HPDE6-E6E7 (cell line): ENCODE measurements at regions not wholly inside any gene's neighbourhood (a gene's known extent, or its start where the extent isn't known, plus 50 kb on each side); places are given as distances from the start of the nearest gene placed in this dataset.
"Not testable (repeated sequence)": the region's sequence is repeated elsewhere in the genome, so short reads cannot be mapped to it uniquely, and the experiment has no call there.

Experiments used
- DNase-seq: peaks from one replicate; pipeline ENCODE4 v3.0.0; 2011; ENCODE audit warnings: missing footprints; ENCODE audit errors: extremely low spot score

DNA sequence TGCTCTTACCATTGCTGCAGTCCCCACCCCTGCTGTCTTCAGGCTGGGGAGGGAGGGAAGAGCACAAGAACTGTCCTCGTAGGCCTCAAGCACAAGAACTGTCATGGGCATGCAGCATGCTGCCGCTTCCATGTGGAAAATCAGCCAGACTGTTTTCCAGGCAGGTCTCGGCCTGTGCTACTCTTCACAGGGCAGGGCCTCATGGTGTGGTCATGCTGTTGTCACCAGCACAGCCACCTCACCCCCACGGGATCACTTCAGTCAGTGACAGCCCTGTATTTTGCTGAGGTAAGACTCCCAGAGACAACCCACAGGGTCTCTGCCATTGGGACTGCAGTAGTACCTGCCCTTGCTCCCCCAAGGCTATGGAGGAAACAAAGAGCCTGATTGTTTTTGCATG is 205.3 kb downstream of the NAP1L3 start:
- DNase-seq, result no peak

DNA sequence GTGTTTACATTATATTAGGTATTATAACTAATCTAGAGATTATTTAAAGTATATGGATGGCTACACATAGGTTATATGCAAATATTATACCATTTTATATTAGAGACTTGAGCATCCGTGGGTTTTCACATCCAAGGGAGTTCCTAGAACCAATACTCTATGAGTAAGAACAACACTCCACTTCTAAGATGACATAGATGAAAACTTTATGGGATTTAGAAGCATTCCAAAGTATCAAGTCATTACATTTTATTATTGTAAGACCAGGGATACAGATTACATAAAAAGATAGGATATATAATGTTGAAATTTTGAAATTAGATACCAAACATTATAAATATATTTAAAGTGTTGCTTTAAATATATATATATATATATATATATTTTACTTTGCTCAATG is 207.0 kb downstream of the NAP1L3 start:
- DNase-seq, result no peak

DNA sequence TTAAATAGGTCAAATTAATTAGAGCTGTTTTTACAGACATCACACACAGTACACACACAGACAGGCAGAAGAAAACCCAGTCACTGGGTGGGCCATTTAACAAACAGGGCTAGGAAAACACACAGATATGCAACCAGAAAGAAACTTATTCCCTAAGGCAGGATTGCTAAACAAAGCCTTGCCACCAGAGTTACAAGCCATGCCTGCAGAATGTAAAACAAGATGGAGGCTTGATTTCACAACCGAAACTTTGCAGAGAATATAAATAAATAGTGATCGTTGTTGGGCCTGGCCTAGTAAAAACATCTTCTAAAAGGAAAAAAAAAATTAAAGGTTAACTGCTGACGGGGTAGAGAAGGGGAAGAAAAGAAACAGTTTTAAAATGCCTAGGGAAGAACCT is 212.3 kb downstream of the NAP1L3 start:
- DNase-seq, result no peak

DNA sequence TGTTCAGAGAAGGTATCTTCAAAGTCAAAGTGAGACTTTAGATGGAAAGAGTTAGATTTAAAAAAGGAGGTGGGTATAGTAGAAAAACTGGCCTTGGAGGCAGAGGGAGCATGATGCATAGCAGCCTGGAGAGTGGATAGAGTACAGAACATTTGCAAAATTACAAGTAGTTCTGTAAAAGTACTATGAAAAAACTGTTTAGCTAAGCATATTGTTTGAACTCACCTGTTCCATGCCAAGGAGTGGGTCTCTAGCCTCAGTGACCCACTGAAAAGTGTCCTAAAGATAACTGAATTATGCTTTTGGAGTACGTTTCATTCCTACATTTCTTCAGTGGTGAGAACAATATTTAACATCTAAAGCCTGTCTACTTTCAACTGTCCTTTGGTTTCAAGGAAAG is 218.9 kb downstream of the NAP1L3 start:
- no peak for DNase-seq

DNA sequence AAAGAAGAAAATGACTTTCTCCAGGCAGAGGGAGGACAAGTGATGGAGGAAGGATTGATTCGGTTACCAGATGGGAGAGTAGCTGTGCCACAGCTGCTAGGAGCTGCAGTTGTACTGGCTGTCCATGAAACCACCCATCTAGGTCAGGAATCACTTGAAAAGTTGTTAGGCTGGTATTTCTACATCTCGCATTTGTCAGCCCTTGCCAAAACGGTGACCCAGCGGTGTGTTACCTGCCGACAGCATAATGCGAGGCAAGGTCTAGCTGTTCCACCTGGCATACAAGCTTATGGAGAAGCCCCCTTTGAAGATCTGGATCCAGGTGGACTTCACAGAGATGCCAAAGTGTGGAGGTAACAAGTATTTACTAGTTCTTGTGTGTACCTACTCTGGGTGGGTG is 238.7 kb downstream of the NAP1L3 start:
- not testable (repeated sequence) for DNase-seq

DNA sequence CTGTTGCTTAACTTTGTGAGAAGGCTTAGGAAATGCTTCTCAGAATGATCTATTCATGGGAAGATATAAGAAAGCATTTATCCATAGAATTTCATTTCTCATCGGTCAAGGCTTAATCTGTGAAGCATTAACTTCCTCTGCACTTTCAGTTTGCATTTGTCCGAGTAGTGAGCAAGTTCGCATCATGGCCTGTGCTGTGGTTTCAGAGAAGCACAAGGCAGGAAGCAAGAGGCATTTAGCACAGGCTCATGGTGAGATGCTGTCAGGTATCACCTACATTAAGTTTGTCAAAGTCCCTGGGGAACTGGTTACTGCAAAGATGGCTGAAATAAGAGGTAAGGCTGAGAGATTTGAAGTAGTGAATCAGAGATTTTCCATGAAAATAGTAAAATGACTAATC is 244.9 kb downstream of the NAP1L3 start:
- no peak for DNase-seq

DNA sequence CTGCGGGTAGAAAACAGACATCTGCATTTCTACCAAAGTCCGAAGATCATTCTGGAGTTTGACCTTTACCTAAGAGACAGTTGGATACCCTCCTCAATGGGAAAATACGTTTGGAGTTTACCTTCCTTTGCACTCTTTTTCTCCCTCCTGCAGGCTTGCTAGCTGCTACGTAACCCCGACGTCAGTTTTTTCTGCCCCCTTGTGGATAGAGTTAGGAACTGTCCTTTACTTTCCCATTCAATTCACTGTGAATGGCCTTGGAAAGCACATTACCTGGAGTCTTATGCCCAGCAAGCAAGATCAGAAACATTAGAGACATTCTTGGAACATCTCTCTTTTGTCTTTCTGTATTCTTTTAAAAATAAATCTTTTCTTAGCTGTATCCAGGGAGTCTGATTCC is 250.7 kb downstream of the NAP1L3 start:
- peak; percentile 2 for DNase-seq

DNA sequence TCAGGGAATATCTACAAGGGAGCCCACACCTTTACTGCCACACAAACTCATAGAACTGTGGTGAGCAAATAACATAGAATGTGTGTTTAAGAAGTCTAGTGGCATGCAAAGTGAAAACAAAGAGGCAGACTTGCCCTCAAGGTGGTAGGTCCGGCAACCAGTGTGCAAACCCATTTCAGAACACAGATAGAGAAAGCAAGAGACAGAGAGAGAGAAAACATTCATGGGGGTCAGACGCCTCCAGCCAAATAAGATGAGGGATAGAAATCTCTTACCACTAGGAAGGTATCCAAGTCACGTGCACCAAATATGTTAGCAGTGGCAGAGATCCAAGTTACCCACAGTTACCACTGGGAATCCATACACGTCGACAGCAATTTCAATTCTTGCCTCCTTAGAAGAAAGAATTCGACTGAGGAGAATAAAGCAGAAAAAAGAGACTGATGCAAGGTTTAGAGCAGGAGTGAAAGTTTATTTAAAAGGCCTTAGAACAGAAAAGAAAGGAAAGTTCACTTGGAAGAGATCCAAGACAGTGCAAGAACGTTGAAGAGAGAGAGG is 252.8 kb downstream of the NAP1L3 start:
- no peak for DNase-seq

DNA sequence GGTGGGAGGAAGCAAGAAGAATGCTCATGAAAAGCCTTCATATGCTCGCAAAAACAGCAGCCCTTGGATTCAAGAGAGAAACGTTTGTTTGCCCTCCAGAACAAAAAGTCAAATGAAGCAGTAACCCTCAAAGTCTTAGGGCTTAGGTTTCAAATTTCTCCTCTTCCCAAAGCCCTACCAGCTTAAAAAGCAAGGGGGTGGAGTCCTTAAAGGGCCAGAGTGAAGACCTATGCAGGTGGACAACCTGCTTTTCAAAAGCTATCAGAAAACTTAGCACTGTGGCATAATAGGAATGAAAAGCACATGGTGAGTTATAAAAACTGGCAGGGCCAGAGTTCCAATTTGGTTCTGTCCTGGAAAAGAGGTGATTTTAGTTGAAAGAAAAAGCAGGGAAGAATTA is 253.3 kb downstream of the NAP1L3 start:
- DNase-seq, result no peak

DNA sequence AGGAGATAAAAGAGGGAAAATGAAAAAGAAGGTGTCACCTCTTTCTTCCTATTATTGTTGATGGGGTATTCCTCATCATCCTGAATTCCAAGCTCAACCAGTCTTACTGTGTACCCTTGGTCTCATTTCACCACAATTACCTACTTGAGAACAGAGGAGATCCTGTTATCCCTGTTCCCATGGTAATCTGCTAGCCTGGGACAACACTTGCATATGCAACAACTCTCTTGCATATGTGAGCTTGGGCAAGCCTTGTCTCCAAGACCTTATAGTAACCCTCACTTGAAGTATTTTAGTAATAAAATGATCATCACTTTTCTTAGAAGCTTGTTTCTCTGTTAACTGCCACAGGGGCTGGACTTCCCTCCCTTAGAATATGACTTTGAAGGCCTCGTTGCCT is 253.7 kb downstream of the NAP1L3 start:
- DNase-seq, result no peak

DNA sequence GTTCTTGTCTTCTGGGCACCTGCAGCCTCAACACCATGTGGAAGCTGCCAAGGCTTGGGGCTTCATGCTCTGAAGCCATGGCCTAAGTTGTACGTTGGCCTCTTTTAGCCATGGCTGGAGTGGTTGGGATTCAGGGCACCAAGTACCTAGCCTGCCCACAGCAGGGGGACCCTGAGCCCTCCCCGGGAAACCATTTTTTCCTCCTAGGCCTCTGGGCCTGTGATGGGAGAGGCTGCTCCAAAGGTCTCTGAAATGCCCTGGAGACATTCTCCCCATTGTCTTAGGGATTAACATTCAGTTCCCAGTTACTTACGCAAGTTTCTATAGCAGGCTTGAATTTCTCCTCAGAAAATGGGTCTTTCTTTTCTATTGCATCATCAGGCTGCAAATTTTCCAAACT is 269.3 kb downstream of the NAP1L3 start:
- DNase-seq, result no peak

DNA sequence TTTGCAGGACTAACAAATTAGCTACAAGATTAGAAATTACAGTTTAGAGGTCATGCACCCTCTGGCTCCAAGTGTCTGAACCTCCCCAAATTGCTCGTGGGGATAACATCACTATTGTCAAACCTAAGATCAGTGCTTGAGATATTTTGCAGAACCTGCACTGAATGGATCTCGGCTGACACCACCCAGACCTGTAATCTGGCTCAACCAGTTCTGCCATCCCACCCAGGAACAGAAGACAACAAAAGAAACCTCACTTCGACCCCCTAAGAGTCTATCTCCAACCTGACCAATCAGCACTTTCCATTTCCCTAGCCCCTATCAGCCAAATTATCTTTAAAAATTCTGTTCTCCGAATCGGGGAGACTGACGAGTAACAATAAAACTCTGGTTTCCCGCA is 318.7 kb downstream of the NAP1L3 start:
- no peak for DNase-seq

DNA sequence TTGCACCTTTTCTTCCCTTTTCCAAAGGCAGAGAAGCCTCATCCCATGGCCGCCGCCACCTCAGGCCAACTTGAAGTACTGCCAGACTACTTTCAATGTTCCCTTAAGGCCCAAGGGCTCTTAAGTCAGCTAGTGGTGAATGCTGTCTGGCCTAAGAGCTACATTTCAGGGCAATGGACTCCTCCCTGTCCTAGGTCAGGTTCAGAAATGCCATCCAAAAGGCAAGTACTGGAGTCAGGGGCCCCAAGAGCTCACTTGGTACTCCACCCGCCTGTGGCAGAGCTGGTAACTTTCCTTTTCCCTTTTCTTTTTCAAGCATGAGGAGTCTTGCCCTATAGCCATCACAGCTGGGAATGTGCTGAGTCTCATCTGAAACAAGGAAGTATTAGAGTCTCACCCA is 327.1 kb downstream of the NAP1L3 start:
- DNase-seq, result no peak

DNA sequence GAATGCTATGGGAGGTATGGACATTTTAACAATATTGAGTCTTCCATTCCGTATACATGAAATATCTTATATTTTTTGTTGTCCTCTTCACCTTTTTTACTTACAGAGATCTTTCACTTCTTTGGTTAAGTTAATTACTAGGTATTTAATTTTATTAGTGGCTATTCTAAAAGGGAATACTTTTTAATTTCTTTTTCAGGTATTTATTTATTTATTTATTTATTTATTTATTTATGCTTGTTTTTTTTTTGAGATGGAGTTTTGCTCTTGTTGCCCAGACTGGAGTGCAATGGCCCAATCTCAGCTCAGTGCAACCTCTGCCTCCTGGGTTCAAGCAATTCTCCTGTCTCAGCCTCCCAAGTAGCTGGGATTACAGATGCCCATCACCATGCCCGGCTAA is 329.1 kb downstream of the NAP1L3 start:
- DNase-seq, result not testable (repeated sequence)

DNA sequence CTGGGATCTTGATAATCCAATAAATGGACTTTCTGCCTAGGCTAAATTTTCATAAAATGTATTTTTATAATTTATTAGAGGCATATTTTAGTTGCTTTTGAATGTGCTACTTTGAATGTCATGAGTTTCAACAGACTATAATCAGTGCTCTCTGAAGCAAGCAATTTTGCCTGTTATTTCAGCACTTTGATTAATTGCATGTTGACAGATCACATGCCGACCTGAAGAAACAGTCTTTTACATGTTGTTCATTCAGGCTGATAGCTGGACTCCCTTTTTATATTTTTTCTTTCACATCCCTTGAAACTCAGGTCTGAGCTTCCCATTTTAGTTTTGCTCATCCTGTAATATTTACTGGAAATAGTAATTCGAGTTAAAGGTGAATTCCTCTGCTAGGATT is 341.0 kb downstream of the NAP1L3 start:
- DNase-seq, result no peak

DNA sequence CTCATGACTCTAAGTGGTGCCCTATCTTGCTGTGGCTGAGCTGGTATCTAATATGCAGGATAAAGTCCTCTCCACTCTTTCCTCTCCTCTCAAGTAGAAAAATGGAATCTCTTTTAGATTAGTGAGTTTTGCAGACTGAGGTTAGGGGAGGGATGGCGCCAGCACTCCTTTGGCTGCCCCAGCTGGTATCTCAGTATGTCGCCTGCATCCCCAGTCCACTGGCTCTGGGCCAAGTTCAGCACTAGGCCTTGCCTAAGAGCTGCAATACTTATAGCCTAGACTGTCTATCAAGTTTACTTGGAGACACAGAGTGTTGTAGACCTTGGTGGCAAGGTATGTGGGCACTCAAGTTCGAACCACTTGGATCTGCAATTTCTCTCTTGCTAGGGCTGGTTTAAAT is 351.3 kb downstream of the NAP1L3 start:
- DNase-seq, result no peak

DNA sequence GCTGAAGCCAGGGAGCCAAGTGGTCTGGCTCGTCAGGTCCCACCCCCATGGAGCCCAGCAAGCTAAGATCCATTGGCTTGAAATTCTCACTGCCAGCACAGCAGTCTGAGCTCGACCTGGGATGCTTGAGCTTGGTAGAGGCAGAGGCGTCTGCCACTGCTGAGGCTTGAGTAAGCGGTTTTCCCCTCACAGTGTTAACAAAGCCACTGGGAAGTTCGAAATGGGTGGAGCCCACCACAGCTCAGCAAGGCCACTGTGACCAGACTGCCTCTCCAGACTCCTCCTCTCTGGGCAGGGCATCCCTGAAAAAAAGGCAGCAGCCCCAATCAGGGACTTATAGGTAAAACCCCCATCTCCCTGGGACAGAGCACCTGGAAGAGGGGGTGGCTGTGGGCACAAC is 353.8 kb downstream of the NAP1L3 start:
- no peak for DNase-seq
